ENCODE measurements at regions not wholly inside any gene's neighbourhood (a gene's known extent, or its start where the extent isn't known, plus 50 kb on each side); places are given as distances from the start of the nearest gene placed in this dataset.

DNA sequence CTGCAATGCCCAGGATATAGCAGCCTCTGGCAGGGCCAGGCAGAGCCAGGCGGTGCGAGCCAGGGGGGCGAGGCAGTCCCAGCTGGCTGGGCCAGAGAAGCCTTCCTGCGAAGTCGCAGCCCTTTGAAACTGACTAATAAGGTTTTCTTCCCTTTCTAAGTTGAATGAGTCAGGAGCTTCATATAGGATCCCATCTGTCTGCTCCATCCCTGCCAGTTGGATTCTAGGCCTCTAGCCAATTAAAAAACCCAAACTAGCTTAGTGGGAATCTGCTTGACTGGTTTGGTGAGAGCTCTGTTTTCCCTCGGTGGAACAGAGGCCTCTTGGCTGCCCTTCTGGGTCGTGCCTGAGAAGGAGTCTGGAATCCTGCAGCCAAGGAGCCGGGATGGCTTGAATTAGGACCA lies 70.1 kb upstream of the RAPGEF1 start:
- DNase-seq: no peak
- ChIA-PET CTCF (interaction anchor here (1.6 kb wide), 1 partner anchor 18 kb away, joined by 3 read pairs; no protein-coding TSS in a partner anchor), POLR2A (no interaction called here)
- no peaks in the 10 kb centered on the region for H3K9me3 Mint-ChIP-seq
- no peaks in the 10 kb centered on the region for H3K4me1 Mint-ChIP-seq
- peaks cover 3% of the 10 kb centered on the region for H3K27me3 Mint-ChIP-seq
- H3K27ac Mint-ChIP-seq: no peak overlapping the region
- no peak overlapping the region for H3K4me3 Mint-ChIP-seq
- H3K36me3 Mint-ChIP-seq (ENCODE audit: low read depth): no peaks in the 10 kb centered on the region

DNA sequence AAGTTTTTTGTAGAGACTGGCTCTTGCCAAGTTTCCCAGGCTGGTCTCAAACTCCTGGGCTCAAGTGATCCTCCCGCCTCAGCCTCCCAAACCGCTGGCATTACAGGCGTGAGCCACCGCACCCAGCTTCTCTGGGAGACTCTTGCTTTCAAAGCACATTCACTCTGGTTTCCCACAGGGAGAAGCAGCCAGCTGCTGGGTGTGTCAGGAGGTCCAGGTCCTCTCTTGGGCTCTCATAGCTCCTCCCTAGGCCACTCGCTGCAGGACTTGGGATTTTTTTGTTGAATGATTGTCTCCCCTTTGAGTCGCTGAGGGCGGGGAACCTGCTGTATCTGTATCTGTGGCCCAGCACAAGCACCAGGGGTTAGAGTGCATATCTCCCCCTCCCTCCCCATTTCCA lies 68.4 kb upstream of the RAPGEF1 start:
- Mint-ChIP-seq H3K9me3 (no peaks in the 10 kb centered on the region), H3K27ac (no peak overlapping the region), H3K4me3 (no peak overlapping the region), H3K4me1 (no peaks in the 10 kb centered on the region), H3K36me3 (ENCODE audit: low read depth) (no peaks in the 10 kb centered on the region), H3K27me3 (peaks cover 3% of the 10 kb centered on the region)
- CTCF ChIA-PET: no interaction called here
- DNase-seq: no peak
- POLR2A ChIA-PET: no interaction called here

DNA sequence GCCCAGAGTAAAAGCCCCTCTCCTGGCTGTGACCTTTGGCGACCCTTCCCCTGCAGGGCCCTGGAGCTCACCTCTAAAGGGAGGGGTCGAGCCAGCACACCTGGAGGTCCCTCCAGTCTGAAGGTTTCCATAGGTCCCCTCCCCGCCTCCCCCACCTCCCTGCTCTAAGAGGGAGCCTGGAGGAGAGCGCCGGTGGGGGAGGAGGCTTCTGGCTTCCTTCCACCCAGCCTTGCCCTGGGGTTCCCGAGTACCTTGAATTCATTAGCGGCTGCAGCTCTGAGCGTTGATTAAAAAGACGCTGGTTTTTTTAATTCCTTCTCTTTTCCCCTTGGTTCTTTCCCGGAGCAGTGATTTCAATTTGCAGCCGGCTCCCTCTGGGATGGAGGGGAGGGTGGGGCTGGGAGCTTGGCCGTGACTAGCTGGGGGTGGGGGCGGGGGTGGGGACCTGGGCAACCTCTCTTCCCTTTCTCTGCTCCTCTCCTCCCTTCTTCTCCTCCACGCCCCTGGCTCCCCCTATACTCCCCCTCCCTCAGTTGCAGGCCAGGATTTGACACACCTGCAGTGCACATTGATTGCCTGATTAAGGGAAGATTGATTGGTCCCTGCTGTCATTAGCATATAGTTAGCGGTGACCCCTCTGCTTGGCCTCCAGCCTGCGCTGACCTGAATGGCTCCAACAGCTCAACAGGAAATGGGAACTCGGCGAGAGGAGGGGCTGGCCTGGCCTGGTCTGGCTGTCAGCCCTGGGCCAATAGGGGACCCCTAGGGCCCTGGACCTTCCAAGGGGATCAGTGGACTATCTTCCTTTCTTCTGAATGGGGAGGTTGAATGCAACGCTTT lies 67.5 kb upstream of the RAPGEF1 start:
- Mint-ChIP-seq H3K9me3 (no peaks in the 10 kb centered on the region), H3K27me3 (peaks cover 3% of the 10 kb centered on the region), H3K27ac (no peak overlapping the region), H3K36me3 (ENCODE audit: low read depth) (no peaks in the 10 kb centered on the region), H3K4me1 (no peaks in the 10 kb centered on the region), H3K4me3 (no peak overlapping the region)
- ChIA-PET POLR2A (no interaction called here), CTCF (interaction anchor here (1.0 kb wide), 1 partner anchor 18 kb away, joined by 3 read pairs; no protein-coding TSS in a partner anchor)
- no peak for DNase-seq

DNA sequence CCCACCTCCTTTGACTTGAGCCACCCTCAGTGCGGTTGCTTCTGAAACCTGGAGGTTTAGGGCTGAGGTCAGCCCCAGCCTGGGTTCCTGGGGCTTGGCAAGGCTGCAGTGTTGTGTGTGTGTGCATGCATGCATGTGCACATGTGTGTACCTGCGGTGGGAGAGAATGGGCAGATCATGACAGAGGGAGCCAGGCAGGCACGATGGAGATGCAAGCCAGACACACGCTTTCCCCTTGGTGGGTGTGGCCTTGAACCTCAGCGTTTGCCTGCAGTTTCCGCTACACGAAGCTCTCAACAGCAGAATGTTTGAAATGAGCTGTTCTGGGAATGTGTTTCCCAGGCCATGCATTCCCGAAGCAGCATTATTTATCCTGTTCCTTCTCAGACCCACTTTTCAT lies 65.9 kb upstream of the RAPGEF1 start:
- Mint-ChIP-seq H3K36me3 (ENCODE audit: low read depth) (no peaks in the 10 kb centered on the region), H3K27me3 (peaks cover 3% of the 10 kb centered on the region), H3K27ac (no peak overlapping the region), H3K4me1 (no peaks in the 10 kb centered on the region), H3K4me3 (no peak overlapping the region), H3K9me3 (no peaks in the 10 kb centered on the region)
- POLR2A ChIA-PET: interaction anchor here (0.7 kb wide), 1 partner anchor 354 kb away, joined by 4 read pairs; no protein-coding TSS in a partner anchor
- no peak for DNase-seq
- CTCF ChIA-PET: no interaction called here

DNA sequence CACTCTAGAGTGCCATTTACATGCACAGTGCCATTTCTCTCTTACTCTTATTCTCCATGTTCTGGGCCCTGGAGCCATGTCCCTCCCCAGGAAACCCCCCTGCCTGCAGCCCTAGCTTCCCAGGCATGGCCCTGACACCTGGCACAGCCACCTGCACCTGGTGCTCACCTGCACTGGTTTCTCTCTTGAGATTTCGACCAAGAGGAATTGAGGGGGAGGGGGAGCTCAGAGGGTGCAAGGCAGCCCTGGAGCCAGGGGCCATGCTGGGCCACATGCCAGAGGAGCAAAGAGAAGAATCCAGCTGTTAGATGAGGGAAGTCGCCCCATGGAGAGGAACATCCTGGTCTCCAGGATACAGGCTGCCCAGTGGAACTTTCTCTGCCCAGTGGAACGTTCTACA lies 65.0 kb upstream of the RAPGEF1 start:
- H3K27me3 Mint-ChIP-seq: peaks cover 3% of the 10 kb centered on the region
- POLR2A ChIA-PET: no interaction called here

DNA sequence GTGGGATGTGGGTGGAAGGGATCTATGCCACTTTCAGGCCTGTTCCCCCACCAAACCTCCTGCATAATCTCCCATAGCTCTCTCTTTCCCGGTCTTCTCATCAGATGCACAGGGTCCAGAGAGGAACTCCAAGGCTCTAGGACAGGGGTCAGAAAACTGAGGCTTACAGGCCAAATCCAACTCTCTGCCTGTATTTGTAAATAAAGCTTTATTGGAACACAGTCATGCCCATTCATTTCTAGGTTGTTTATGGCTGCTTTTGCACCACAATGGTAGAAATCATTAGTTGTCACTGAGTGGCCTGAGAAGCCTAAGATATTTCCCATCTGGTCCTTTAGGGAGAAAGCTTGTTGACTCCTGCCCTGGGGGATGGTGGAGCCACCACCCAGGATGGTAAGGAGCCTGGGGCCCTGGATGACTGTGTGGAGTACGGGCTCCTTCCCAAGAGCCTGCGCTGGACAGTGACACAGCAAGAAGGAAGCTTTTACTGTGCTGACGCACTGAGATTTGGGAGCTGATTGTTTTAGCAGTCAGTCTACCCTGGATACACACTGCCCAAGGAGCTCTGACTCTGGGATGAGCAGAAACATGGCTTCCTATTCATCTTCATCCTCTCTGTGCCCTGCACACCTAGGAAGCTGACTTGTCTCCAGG lies 64.0 kb upstream of the RAPGEF1 start:
- H3K27ac Mint-ChIP-seq: no peak overlapping the region
- H3K27me3 Mint-ChIP-seq: peaks cover 3% of the 10 kb centered on the region
- H3K9me3 Mint-ChIP-seq: no peaks in the 10 kb centered on the region
- H3K4me1 Mint-ChIP-seq: no peaks in the 10 kb centered on the region
- H3K36me3 Mint-ChIP-seq (ENCODE audit: low read depth): no peaks in the 10 kb centered on the region
- ChIA-PET POLR2A (no interaction called here), CTCF (interaction anchor here (1.1 to 1.4 kb wide), 2 partner anchors 13 to 19 kb away, joined by 3 read pairs; no protein-coding TSS in a partner anchor)
- DNase-seq: no peak
- H3K4me3 Mint-ChIP-seq: no peak overlapping the region

More for the DNA sequence above, 65.0 kb upstream of the RAPGEF1 start:
- no peaks in the 10 kb centered on the region for H3K9me3 Mint-ChIP-seq
- H3K27ac Mint-ChIP-seq: no peak overlapping the region
- H3K4me3 Mint-ChIP-seq: no peak overlapping the region
- no peaks in the 10 kb centered on the region for H3K4me1 Mint-ChIP-seq
- no peaks in the 10 kb centered on the region for H3K36me3 Mint-ChIP-seq (ENCODE audit: low read depth)
- CTCF ChIA-PET: interaction anchor here (1.1 kb wide), 1 partner anchor 12 kb away, joined by 3 read pairs; no protein-coding TSS in a partner anchor
- no peak for DNase-seq

DNA sequence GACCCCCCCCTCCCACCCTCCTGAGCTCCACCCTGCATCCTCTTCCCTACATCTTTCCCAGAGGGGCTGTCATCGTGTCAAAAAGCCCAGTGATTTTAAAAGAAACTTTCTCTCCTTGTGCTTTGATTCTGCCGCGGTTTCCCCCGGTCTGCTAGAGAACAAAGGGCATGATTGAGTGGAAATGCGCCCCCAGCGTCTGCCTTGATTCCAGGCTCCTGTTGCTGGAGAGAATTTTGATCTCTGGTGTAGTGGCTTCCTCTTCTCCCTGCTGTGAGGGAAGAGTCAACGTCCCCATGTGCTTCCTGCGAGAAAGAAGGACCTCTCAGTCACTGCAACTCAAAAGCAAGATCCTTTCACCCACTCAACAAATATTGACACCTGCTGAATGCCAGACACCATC lies 61.9 kb upstream of the RAPGEF1 start:
- ChIA-PET POLR2A (no interaction called here), CTCF (no interaction called here)
- DNase-seq: no peak
- H3K27me3 Mint-ChIP-seq: no peaks in the 10 kb centered on the region
- H3K27ac Mint-ChIP-seq: no peak overlapping the region
- no peaks in the 10 kb centered on the region for H3K9me3 Mint-ChIP-seq
- no peaks in the 10 kb centered on the region for H3K36me3 Mint-ChIP-seq (ENCODE audit: low read depth)
- no peak overlapping the region for H3K4me3 Mint-ChIP-seq
- H3K4me1 Mint-ChIP-seq: no peaks in the 10 kb centered on the region

DNA sequence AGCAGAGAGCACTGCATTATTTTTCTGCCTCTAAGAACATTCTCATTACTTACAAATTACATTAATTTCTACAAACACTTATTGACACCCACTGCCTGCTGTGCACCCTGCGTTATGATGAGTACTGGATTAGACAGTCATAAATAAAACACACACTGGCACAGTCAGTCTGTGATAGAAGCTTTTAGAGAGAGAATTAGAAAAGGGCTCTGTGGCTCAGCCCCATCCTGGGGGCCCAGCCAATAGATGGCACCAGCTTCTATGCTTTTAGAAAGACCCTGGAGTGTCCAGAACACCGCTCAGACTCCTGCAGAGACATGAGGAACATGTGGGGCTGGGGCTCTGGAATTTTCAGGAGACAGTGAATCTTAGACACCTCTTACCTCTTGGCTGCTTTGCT lies 61.0 kb upstream of the RAPGEF1 start:
- Mint-ChIP-seq H3K4me3 (no peak overlapping the region), H3K4me1 (no peaks in the 10 kb centered on the region), H3K36me3 (ENCODE audit: low read depth) (no peaks in the 10 kb centered on the region), H3K9me3 (no peaks in the 10 kb centered on the region), H3K27ac (no peak overlapping the region), H3K27me3 (no peaks in the 10 kb centered on the region)
- CTCF ChIA-PET: no interaction called here
- POLR2A ChIA-PET: no interaction called here
- no peak for DNase-seq

DNA sequence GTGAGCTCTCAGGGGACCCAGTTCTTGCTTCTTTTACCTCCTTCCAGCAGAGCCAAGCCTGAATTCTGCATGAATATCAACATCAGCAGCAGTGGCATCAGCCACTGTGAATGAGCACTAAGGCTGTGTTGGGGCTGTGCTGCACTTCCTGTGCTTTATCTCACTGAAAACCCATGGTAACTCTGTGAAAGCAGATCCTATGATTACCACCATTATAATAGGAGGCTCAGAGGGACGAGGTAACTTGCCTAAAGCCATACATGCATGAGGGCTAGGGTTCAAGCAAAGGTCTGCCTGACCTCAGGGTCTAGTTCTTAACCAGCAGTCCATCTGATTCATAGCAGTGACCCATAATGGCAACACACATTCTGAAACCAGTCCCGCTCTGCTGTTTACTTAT lies 60.5 kb upstream of the RAPGEF1 start:
- no peaks in the 10 kb centered on the region for H3K9me3 Mint-ChIP-seq
- ChIA-PET CTCF (no interaction called here), POLR2A (no interaction called here)
- DNase-seq: no peak
- no peaks in the 10 kb centered on the region for H3K4me1 Mint-ChIP-seq
- H3K4me3 Mint-ChIP-seq: no peak overlapping the region
- H3K27ac Mint-ChIP-seq: no peak overlapping the region
- no peaks in the 10 kb centered on the region for H3K36me3 Mint-ChIP-seq (ENCODE audit: low read depth)
- no peaks in the 10 kb centered on the region for H3K27me3 Mint-ChIP-seq

DNA sequence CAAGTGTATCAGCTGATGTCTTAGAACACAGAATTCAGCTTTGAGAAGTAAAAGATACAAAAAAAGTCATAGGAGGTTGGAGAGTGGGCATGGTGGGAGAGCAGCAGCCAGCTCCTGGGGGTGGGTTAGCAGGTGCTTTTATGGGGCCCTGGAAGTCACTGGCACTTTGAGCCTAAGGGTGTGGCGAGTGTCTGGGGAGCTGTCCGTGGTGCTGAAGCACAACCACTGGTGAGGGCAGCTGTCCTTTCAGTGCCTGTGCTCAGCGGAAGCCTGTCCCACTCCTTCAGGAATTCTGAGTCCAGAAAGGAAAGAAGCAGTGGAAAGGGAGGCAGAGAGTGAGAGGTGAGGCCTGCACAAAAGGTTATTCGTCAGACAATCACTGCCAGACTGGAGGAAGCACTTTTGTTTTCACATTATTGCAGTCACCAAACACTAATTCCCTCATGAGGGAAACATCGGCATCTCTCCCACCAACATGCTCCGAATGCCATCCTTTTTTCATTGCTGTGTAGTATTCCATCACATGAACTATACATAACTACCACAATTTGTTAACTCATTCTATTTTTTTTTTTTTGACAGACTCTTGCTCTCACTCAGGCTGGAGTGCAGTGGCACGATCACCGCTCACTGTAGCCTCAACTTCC lies 59.4 kb upstream of the RAPGEF1 start:
- H3K9me3 Mint-ChIP-seq: no peaks in the 10 kb centered on the region
- POLR2A ChIA-PET: no interaction called here
- no peaks in the 10 kb centered on the region for H3K27me3 Mint-ChIP-seq

DNA sequence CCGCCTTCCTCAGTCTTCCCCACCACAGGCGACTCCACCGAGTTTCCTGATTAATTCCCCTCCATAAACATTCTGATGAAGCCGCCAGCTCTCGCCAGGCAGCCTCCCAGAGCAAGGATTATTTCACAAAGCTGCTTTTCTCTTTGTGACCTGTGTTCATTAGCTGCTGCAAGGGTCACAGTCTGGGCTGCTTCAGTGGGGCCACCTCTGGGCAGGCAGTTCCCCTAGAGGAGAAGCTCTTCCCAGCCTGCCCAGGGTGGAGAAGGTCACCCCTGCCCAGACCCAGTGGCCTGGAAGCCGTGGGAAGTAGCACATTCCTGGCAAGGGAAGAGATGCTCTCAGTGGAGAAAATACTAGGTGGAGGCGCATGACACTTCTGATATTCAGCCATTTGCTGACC lies 58.4 kb upstream of the RAPGEF1 start:
- DNase-seq: no peak
- no peaks in the 10 kb centered on the region for H3K27me3 Mint-ChIP-seq
- no peaks in the 10 kb centered on the region for H3K9me3 Mint-ChIP-seq
- ChIA-PET POLR2A (no interaction called here), CTCF (no interaction called here)
- H3K36me3 Mint-ChIP-seq (ENCODE audit: low read depth): no peaks in the 10 kb centered on the region
- H3K4me1 Mint-ChIP-seq: no peaks in the 10 kb centered on the region
- H3K27ac Mint-ChIP-seq: no peak overlapping the region
- no peak overlapping the region for H3K4me3 Mint-ChIP-seq

More for the DNA sequence above, 59.4 kb upstream of the RAPGEF1 start:
- CTCF ChIA-PET: no interaction called here
- peak; percentile 72 for DNase-seq
- Mint-ChIP-seq H3K4me1 (no peaks in the 10 kb centered on the region), H3K27ac (no peak overlapping the region), H3K36me3 (ENCODE audit: low read depth) (no peaks in the 10 kb centered on the region), H3K4me3 (no peak overlapping the region)

DNA sequence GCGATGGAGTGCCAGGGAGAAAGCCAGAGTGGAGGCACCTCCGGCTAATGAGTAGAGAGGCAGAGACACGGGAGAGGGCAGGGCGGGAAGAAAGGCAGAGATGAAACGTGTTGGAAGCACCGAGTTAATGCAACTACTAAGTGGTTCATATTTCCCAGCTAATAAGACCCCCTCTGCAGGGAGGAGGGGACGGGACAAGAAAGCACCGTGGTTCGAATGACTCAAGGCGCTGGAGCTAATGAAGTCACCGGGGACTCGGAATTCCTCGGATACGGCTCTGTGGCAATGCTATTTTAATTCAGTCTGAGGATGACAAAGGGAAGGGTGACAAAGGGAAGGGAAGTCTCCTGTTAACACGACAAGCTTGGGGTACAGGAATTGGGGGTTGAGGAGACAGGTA lies 54.5 kb upstream of the RAPGEF1 start:
- H3K4me3 Mint-ChIP-seq: no peak overlapping the region
- ChIA-PET CTCF (interaction anchor here (0.9 kb wide), 1 partner anchor 9 kb away, joined by 3 read pairs; no protein-coding TSS in a partner anchor), POLR2A (no interaction called here)
- no peaks in the 10 kb centered on the region for H3K4me1 Mint-ChIP-seq
- H3K27ac Mint-ChIP-seq: no peak overlapping the region
- no peaks in the 10 kb centered on the region for H3K9me3 Mint-ChIP-seq
- no peaks in the 10 kb centered on the region for H3K27me3 Mint-ChIP-seq
- DNase-seq: no peak
- no peaks in the 10 kb centered on the region for H3K36me3 Mint-ChIP-seq (ENCODE audit: low read depth)

DNA sequence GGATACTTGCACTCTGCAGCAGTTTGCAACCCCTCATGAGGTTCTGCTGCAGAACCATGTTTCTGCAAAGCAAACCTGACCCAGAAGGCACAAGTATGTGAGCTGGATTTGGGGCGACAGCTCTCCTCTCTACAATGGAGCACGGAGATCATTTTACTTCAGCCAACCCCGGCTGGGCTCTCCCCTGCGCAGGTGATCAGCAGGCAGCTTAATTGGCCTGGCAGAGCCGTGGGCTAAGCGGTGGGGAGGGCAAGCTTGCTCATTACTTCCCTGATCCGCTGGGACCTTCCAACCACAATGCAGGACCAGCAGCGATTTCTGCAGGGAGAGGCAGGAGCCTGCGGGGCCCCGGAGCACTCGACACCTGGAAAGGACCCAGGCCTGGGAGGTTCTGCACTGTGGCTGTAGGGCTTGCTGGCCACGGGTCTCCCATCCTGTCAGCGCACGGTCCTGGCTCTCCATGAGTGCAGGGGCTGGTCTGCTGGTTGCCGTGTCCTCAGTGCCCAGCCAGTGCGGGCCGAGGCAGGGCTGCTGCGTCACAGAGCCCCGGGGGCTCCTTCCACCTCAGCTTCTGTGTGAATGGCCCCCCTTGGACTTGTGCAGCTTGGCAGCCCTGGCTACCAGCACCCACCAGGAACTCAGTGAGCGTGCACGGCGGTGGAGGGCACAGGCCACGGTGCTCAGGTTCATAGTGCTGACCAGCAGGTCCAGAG lies 51.8 kb upstream of the RAPGEF1 start:
- ChIA-PET CTCF (interaction anchor here (0.6 to 1.0 kb wide), 2 partner anchors 19 to 435 kb away, joined by 3 read pairs; no protein-coding TSS in a partner anchor), POLR2A (no interaction called here)
- DNase-seq: no peak
- H3K36me3 Mint-ChIP-seq (ENCODE audit: low read depth): no peaks in the 10 kb centered on the region
- H3K4me3 Mint-ChIP-seq: no peak overlapping the region
- H3K27me3 Mint-ChIP-seq: peaks cover 12% of the 10 kb centered on the region
- no peaks in the 10 kb centered on the region for H3K9me3 Mint-ChIP-seq
- no peak overlapping the region for H3K27ac Mint-ChIP-seq
- H3K4me1 Mint-ChIP-seq: no peaks in the 10 kb centered on the region

Measured in activated CD4-positive, alpha-beta T cell treated with anti-CD3 and anti-CD28 coated beads, Interleukin-2, amount 10 ng/mL, durations not matched to agents 7 days and 5 days (primary cell).